Esophagus squamous epithelium (tissue), 4 donors: ENCODE measurements at regions not wholly inside any gene's neighbourhood (a gene's known extent, or its start where the extent isn't known, plus 50 kb on each side); places are given as distances from the start of the nearest gene placed in this dataset.

Source experiments
- POLR2A ChIP-seq, 4 donors: fragments of 450-650 bp; IDR thresholded peaks; one replicate each; pipeline ENCODE4 v1.6.1; 2017; ENCODE audit warnings: antibody characterized with exemption in 4 of 4, mild to moderate bottlenecking in 4 of 4, moderate library complexity in 3 of 4
- TF ChIP-seq, protein P1 (sequence below), 6 experiments: fragments of 450-650 bp in 4 of 6; fragments of 200-600 bp in 2 of 6; sonication (generic) in 2 of 6; IDR thresholded peaks; one replicate each; pipeline ENCODE4 v1.5.1; 2016 to 2019; ENCODE audit warnings: antibody characterized with exemption in 6 of 6, mild to moderate bottlenecking in 4 of 6, moderate library complexity in 4 of 6

DNA sequence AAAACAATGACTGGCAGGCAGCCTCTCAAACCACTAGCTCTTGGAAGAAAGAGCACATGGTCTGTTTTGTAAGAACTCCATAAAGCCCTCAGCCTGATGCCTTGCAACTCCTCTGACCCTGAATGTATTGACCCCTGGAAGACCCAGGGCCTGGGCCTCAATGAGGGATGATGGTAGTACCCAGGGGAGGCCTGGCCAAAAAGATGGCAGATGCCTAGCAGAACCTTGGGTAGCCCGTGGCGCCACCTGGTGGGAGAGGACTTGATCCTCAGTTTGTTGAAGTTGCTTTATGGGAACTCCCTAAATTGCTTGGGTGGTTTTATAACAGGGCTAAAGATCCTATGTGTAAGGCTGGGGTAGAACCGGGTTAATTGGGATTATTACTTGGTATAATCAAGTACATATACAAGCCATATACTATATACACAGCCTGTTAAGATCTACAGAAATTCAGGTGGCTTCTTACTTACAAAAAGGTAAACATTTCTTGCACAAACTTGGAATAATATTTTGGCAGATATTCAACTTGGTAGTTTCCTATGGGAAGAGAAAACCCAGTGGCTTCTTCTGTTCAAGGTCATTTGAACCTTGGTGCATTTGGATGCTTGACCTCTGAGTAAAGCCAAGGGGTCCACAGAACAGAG is 95.8 kb upstream of the CACUL1 start:
- TF ChIP-seq POLR2A (IDR thresholded peaks at IDR 0.05), result no peak
- TF ChIP-seq, protein P1, sequence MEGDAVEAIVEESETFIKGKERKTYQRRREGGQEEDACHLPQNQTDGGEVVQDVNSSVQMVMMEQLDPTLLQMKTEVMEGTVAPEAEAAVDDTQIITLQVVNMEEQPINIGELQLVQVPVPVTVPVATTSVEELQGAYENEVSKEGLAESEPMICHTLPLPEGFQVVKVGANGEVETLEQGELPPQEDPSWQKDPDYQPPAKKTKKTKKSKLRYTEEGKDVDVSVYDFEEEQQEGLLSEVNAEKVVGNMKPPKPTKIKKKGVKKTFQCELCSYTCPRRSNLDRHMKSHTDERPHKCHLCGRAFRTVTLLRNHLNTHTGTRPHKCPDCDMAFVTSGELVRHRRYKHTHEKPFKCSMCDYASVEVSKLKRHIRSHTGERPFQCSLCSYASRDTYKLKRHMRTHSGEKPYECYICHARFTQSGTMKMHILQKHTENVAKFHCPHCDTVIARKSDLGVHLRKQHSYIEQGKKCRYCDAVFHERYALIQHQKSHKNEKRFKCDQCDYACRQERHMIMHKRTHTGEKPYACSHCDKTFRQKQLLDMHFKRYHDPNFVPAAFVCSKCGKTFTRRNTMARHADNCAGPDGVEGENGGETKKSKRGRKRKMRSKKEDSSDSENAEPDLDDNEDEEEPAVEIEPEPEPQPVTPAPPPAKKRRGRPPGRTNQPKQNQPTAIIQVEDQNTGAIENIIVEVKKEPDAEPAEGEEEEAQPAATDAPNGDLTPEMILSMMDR (IDR thresholded peaks at IDR 0.05), result peak; percentile 12 to 81 (median 56)
